Activated naive CD8-positive, alpha-beta T cell treated with anti-CD3 and anti-CD28 coated beads, Interleukin-2, amount 10 ng/mL, durations not matched to agents 7 days and 5 days (primary cell): ENCODE measurements at regions not wholly inside any gene's neighbourhood (a gene's known extent, or its start where the extent isn't known, plus 50 kb on each side); places are given as distances from the start of the nearest gene placed in this dataset.

Source experiments
- ATAC-seq: fragments of 150-1000 bp; cut with Tn5 transposase; one replicate; pipeline ENCODE4 v1.10.0; 2021; ENCODE audit warnings: low read depth, moderate library complexity
- POLR2A ChIA-PET: fragments of 350-600 bp; sonication (Branson Sonifier 250); formaldehyde crosslinking; loops from one replicate; lab custom pipeline; 2021; ENCODE audit warnings: antibody characterized with exemption; lab: Charles Lee
- DNase-seq: peaks from one replicate; pipeline ENCODE4 v3.0.0; 2021
- H3K27ac Mint-ChIP-seq: one replicate; pipeline ENCODE4 v1.8.0; 2022; ENCODE audit warnings: mild to moderate bottlenecking, mixed read lengths
- H3K27me3 Mint-ChIP-seq: one replicate; pipeline ENCODE4 v1.8.0; 2022; ENCODE audit warnings: mild to moderate bottlenecking, moderate library complexity, mixed read lengths
- H3K36me3 Mint-ChIP-seq: one replicate; pipeline ENCODE4 v1.8.0; 2021; ENCODE audit warnings: mild to moderate bottlenecking, mixed read lengths
- H3K4me1 Mint-ChIP-seq: one replicate; pipeline ENCODE4 v1.8.0; 2021; ENCODE audit warnings: mixed read lengths
- H3K4me3 Mint-ChIP-seq: one replicate; pipeline ENCODE4 v1.8.0; 2022; ENCODE audit warnings: mild to moderate bottlenecking, moderate library complexity, mixed read lengths
- H3K9me3 Mint-ChIP-seq: one replicate; pipeline ENCODE4 v1.8.0; 2021; ENCODE audit warnings: mixed read lengths

GRCh38 chr13:39232401-39232980 lies 194.2 kb downstream of the NHLRC3 start:
- no peak for ATAC-seq
- POLR2A ChIA-PET = no interaction called here
- Mint-ChIP-seq H3K9me3 (no peaks in the 10 kb centered on the region), H3K4me3 (no peak overlapping the region), H3K4me1 (no peaks in the 10 kb centered on the region), H3K36me3 (no peaks in the 10 kb centered on the region), H3K27me3 (peaks cover 12% of the 10 kb centered on the region), H3K27ac (no peak overlapping the region)
- DNase-seq = no peak

GRCh38 chr13:39232999-39233398 lies 194.7 kb downstream of the NHLRC3 start:
- no peak for DNase-seq
- Mint-ChIP-seq H3K36me3 (no peaks in the 10 kb centered on the region), H3K4me3 (no peak overlapping the region), H3K27me3 (peaks cover 12% of the 10 kb centered on the region), H3K27ac (no peak overlapping the region), H3K9me3 (no peaks in the 10 kb centered on the region), H3K4me1 (no peaks in the 10 kb centered on the region)
- no peak for ATAC-seq
- POLR2A ChIA-PET = no interaction called here

GRCh38 chr13:39233519-39233918 lies 195.3 kb downstream of the NHLRC3 start:
- H3K27ac Mint-ChIP-seq = no peak overlapping the region
- POLR2A ChIA-PET = no interaction called here

GRCh38 chr13:39244561-39245230 lies 206.4 kb downstream of the NHLRC3 start:
- H3K27me3 Mint-ChIP-seq = peaks cover 6% of the 10 kb centered on the region
- no peak for DNase-seq
- no peak for ATAC-seq
- no peaks in the 10 kb centered on the region for H3K4me1 Mint-ChIP-seq
- peaks cover under 1% of the 10 kb centered on the region for H3K9me3 Mint-ChIP-seq
- H3K4me3 Mint-ChIP-seq = no peak overlapping the region
- POLR2A ChIA-PET = no interaction called here
- no peaks in the 10 kb centered on the region for H3K36me3 Mint-ChIP-seq
- H3K27ac Mint-ChIP-seq = no peak overlapping the region

More at GRCh38 chr13:39233519-39233918, 195.3 kb downstream of the NHLRC3 start:
- no peak for ATAC-seq
- Mint-ChIP-seq H3K4me1 (no peaks in the 10 kb centered on the region), H3K27me3 (peaks cover 15% of the 10 kb centered on the region), H3K9me3 (no peaks in the 10 kb centered on the region), H3K36me3 (no peaks in the 10 kb centered on the region), H3K4me3 (no peak overlapping the region)
- no peak for DNase-seq

- no peak for ATAC-seq
- no peak overlapping the region for H3K27ac Mint-ChIP-seq
- H3K4me3 Mint-ChIP-seq = no peak overlapping the region
- H3K27me3 Mint-ChIP-seq = peaks cover 3% of the 10 kb centered on the region
- H3K4me1 Mint-ChIP-seq = no peaks in the 10 kb centered on the region
- DNase-seq = no peak
- no peaks in the 10 kb centered on the region for H3K9me3 Mint-ChIP-seq
- POLR2A ChIA-PET = no interaction called here
- no peaks in the 10 kb centered on the region for H3K36me3 Mint-ChIP-seq
Observed at GRCh38 chr13:39245688-39246087, 207.4 kb downstream of the NHLRC3 start.

- no peak for ATAC-seq
Observed at GRCh38 chr13:39249982-39250381, 211.7 kb downstream of the NHLRC3 start.

GRCh38 chr13:39250440-39250839 lies 212.2 kb downstream of the NHLRC3 start:
- H3K27ac Mint-ChIP-seq = no peak overlapping the region
- no peaks in the 10 kb centered on the region for H3K9me3 Mint-ChIP-seq
- H3K36me3 Mint-ChIP-seq = no peaks in the 10 kb centered on the region
- H3K4me3 Mint-ChIP-seq = no peak overlapping the region
- POLR2A ChIA-PET = no interaction called here
- ATAC-seq (no peak), DNase-seq (no peak)
- H3K27me3 Mint-ChIP-seq = peaks cover 3% of the 10 kb centered on the region
- no peaks in the 10 kb centered on the region for H3K4me1 Mint-ChIP-seq

More at GRCh38 chr13:39249982-39250381, 211.7 kb downstream of the NHLRC3 start:
- Mint-ChIP-seq H3K4me1 (no peaks in the 10 kb centered on the region), H3K27ac (no peak overlapping the region), H3K4me3 (no peak overlapping the region), H3K36me3 (no peaks in the 10 kb centered on the region), H3K27me3 (peaks cover 3% of the 10 kb centered on the region), H3K9me3 (no peaks in the 10 kb centered on the region)
- no peak for DNase-seq
- POLR2A ChIA-PET = no interaction called here

- Mint-ChIP-seq H3K27me3 (peaks cover 3% of the 10 kb centered on the region), H3K36me3 (no peaks in the 10 kb centered on the region), H3K9me3 (no peaks in the 10 kb centered on the region), H3K4me3 (no peak overlapping the region), H3K27ac (no peak overlapping the region), H3K4me1 (no peaks in the 10 kb centered on the region)
- DNase-seq = no peak
- ATAC-seq = no peak
- POLR2A ChIA-PET = no interaction called here
Observed at GRCh38 chr13:39251340-39251739, 213.1 kb downstream of the NHLRC3 start.

- DNase-seq (no peak), ATAC-seq (no peak)
- Mint-ChIP-seq H3K36me3 (no peaks in the 10 kb centered on the region), H3K27ac (no peak overlapping the region), H3K27me3 (peaks cover 3% of the 10 kb centered on the region), H3K4me3 (no peak overlapping the region), H3K4me1 (no peaks in the 10 kb centered on the region), H3K9me3 (no peaks in the 10 kb centered on the region)
- POLR2A ChIA-PET = no interaction called here
Observed at GRCh38 chr13:39253774-39254173, 215.5 kb downstream of the NHLRC3 start.

GRCh38 chr13:39254601-39255000 lies 216.3 kb downstream of the NHLRC3 start:
- Mint-ChIP-seq H3K4me1 (no peaks in the 10 kb centered on the region), H3K9me3 (no peaks in the 10 kb centered on the region), H3K27ac (no peak overlapping the region), H3K36me3 (no peaks in the 10 kb centered on the region), H3K27me3 (peaks cover 3% of the 10 kb centered on the region), H3K4me3 (no peak overlapping the region)
- no peak for ATAC-seq
- DNase-seq = no peak
- POLR2A ChIA-PET = no interaction called here

GRCh38 chr13:39257642-39258041 lies 219.4 kb downstream of the NHLRC3 start:
- H3K27ac Mint-ChIP-seq = no peak overlapping the region
- POLR2A ChIA-PET = no interaction called here
- ATAC-seq (no peak), DNase-seq (no peak)
- H3K36me3 Mint-ChIP-seq = no peaks in the 10 kb centered on the region
- peaks cover 3% of the 10 kb centered on the region for H3K27me3 Mint-ChIP-seq
- no peaks in the 10 kb centered on the region for H3K4me1 Mint-ChIP-seq
- H3K4me3 Mint-ChIP-seq = no peak overlapping the region
- H3K9me3 Mint-ChIP-seq = no peaks in the 10 kb centered on the region

GRCh38 chr13:39259371-39260140 lies 221.3 kb downstream of the NHLRC3 start:
- no peak overlapping the region for H3K27ac Mint-ChIP-seq
- H3K36me3 Mint-ChIP-seq = no peaks in the 10 kb centered on the region
- no peak overlapping the region for H3K4me3 Mint-ChIP-seq
- no peak for ATAC-seq
- no peak for DNase-seq
- no peaks in the 10 kb centered on the region for H3K9me3 Mint-ChIP-seq
- H3K4me1 Mint-ChIP-seq = no peaks in the 10 kb centered on the region
- H3K27me3 Mint-ChIP-seq = no peaks in the 10 kb centered on the region
- POLR2A ChIA-PET = no interaction called here

- no peaks in the 10 kb centered on the region for H3K9me3 Mint-ChIP-seq
- ATAC-seq (peak; percentile 56), DNase-seq (no peak)
- H3K36me3 Mint-ChIP-seq = no peaks in the 10 kb centered on the region
- H3K27me3 Mint-ChIP-seq = peaks cover 6% of the 10 kb centered on the region
- no peak overlapping the region for H3K27ac Mint-ChIP-seq
- H3K4me1 Mint-ChIP-seq = no peaks in the 10 kb centered on the region
- POLR2A ChIA-PET = no interaction called here
- no peak overlapping the region for H3K4me3 Mint-ChIP-seq
Observed at GRCh38 chr13:39263033-39263432, 224.8 kb downstream of the NHLRC3 start.

GRCh38 chr13:39263531-39263930 lies 225.3 kb downstream of the NHLRC3 start:
- no peak overlapping the region for H3K27ac Mint-ChIP-seq
- no peak for ATAC-seq
- no peak overlapping the region for H3K4me3 Mint-ChIP-seq
- no peak for DNase-seq
- H3K27me3 Mint-ChIP-seq = peaks cover 6% of the 10 kb centered on the region
- no peaks in the 10 kb centered on the region for H3K9me3 Mint-ChIP-seq
- POLR2A ChIA-PET = no interaction called here
- H3K36me3 Mint-ChIP-seq = no peaks in the 10 kb centered on the region
- H3K4me1 Mint-ChIP-seq = no peaks in the 10 kb centered on the region
